K562 (cell line): ENCODE measurements at regions not wholly inside any gene's neighbourhood (a gene's known extent, or its start where the extent isn't known, plus 50 kb on each side); places are given as distances from the start of the nearest gene placed in this dataset.
A peak's percentile ranks its signal among the peaks of the same experiment; 100 is the strongest.

Experiments
- ATAC-seq: fragments of 200-7000 bp; cut with Tn5 transposase; 3 replicates; pipeline ENCODE4 v1.9.1; 2020; ENCODE audit warnings: moderate library complexity
- BruUV-seq: library from RNA; stranded (reverse); fragments of 400-500 nt; replicated peaks from 2 replicates; lab custom pipeline; 2021; lab: Mats Ljungman, UMichigan
- CTCF ChIA-PET: fragments of 300-600 bp; formaldehyde crosslinking; extraction: SDS; loops from one replicate; lab custom pipeline; 2021; ENCODE audit warnings: low intra/inter-chr PET ratio; lab: Yijun Ruan, JAX
- POLR2A ChIA-PET: fragments of 300-600, 350-650 bp; sonication (Branson Sonifier 250); formaldehyde crosslinking; extraction: SDS; loops from one replicate; lab custom pipeline; 2021; ENCODE audit warnings: antibody characterized with exemption, inconsistent platforms; lab: Yijun Ruan, JAX
- DNase-seq, 4 experiments: peaks; one replicate each; pipeline versions ENCODE4 v3.0.0 to v3.0.0-alpha.2; 2011 to 2018; ENCODE audit warnings: low spot score in 3 of 4, mixed read lengths in 3 of 4; ENCODE audit errors: extremely low read depth in 1 of 4
- FAIRE-seq: peaks from 2 replicates; lab custom pipeline; 2011; peaks lifted over from hg19 to GRCh38; lab: Jason Lieb, UNC
- H2AFZ ChIP-seq: 2 replicates; pipeline ENCODE4 v1.6.0; 2011; ENCODE audit warnings: low read depth, low read length, control low read depth, inconsistent platforms
- H3K27ac ChIP-seq: fragments of 200-600 bp; 3 replicates; pipeline ENCODE4 v1.8.0; 2011; ENCODE audit warnings: low read depth, mild to moderate bottlenecking, control low read depth, inconsistent platforms, low read length, moderate library complexity, mixed read lengths; ENCODE audit errors: extremely low read depth
- H3K27me3 ChIP-seq, 2 experiments: fragments of 300-600 bp in 1 of 2; 2 replicates in 1 of 2; 3 replicates in 1 of 2; pipeline versions ENCODE4 v1.6.0 to v1.8.0; 2011; ENCODE audit warnings: inconsistent platforms in 2 of 2, low read length in 2 of 2, mild to moderate bottlenecking in 1 of 2, mixed read lengths in 1 of 2, moderate library complexity in 1 of 2; ENCODE audit not compliant: control insufficient read depth in 2 of 2, insufficient read depth in 2 of 2
- H3K36me3 ChIP-seq: fragments of 300-600 bp; 3 replicates; pipeline ENCODE4 v1.8.0; 2011; ENCODE audit warnings: mild to moderate bottlenecking, low read length, inconsistent platforms; ENCODE audit not compliant: control insufficient read depth, insufficient read depth
- H3K4me1 ChIP-seq, 2 experiments: fragments of 200-600 bp in 1 of 2; replicated peaks in 1 of 2; 2 replicates in 1 of 2; 3 replicates in 1 of 2; pipeline versions ENCODE4 v1.5.1 to v1.8.0; 2011; ENCODE audit warnings: inconsistent platforms in 2 of 2, low read length in 2 of 2, mild to moderate bottlenecking in 1 of 2, mixed read lengths in 1 of 2, moderate library complexity in 1 of 2; ENCODE audit not compliant: control insufficient read depth in 2 of 2, insufficient read depth in 2 of 2
- H3K4me2 ChIP-seq: 2 replicates; pipeline ENCODE4 v1.6.1; 2011; ENCODE audit warnings: low read length, control low read depth, inconsistent platforms, mixed read lengths; ENCODE audit not compliant: insufficient read depth
- H3K4me3 ChIP-seq: fragments of 200-600 bp; sonication (generic), shearing (Covaris generic); 2 replicates; pipeline ENCODE4 v1.5.1; 2016; ENCODE audit warnings: control low read depth, inconsistent platforms
- H3K79me2 ChIP-seq: fragments of 200-600 bp; 3 replicates; pipeline ENCODE4 v1.8.0; 2011; ENCODE audit warnings: low read length, inconsistent platforms; ENCODE audit not compliant: control insufficient read depth, insufficient read depth
- H3K9ac ChIP-seq, 2 experiments: 2 replicates each; pipeline versions ENCODE4 v1.6.0 to v1.6.1; 2011; ENCODE audit warnings: low read depth in 2 of 2, low read length in 2 of 2, control low read depth in 1 of 2, inconsistent platforms in 1 of 2, mild to moderate bottlenecking in 1 of 2, mixed read lengths in 1 of 2; ENCODE audit not compliant: insufficient read depth in 1 of 2
- H3K9me1 ChIP-seq: one replicate; pipeline ENCODE4 v1.6.0; 2011; ENCODE audit warnings: inconsistent platforms, mild to moderate bottlenecking, low read length, moderate library complexity; ENCODE audit not compliant: control insufficient read depth, insufficient read depth
- H3K9me3 ChIP-seq: replicated peaks from 2 replicates; pipeline ENCODE4 v1.5.1; 2011; ENCODE audit warnings: low read depth, low read length, inconsistent platforms; ENCODE audit not compliant: control insufficient read depth, insufficient read depth
- H4K20me1 ChIP-seq: replicated peaks from 2 replicates; pipeline ENCODE4 v1.6.1; 2011; ENCODE audit warnings: low read length, inconsistent platforms, mixed read lengths; ENCODE audit not compliant: control insufficient read depth, insufficient read depth
- BCOR ChIP-seq: fragments of 450-650 bp; IDR thresholded peaks from 2 replicates; pipeline ENCODE4 v1.6.1; 2016
- C11orf30 ChIP-seq: fragments of 450-650 bp; IDR thresholded peaks from 2 replicates; pipeline ENCODE4 v1.6.1; 2016; ENCODE audit warnings: low read depth, mild to moderate bottlenecking
- CBFB ChIP-seq: sonication (generic); formaldehyde crosslinking; IDR thresholded peaks from 2 replicates; pipeline ENCODE4 v1.4.0; 2020; ENCODE audit warnings: mild to moderate bottlenecking, missing genetic modification reagents
- CEBPB ChIP-seq: fragments of 450-650 bp; IDR thresholded peaks from 2 replicates; pipeline ENCODE4 v1.6.1; 2016; ENCODE audit warnings: missing genetic modification characterization, missing compliant biosample characterization
- DMBX1 ChIP-seq: fragments of 250-450 bp; sonication (Bioruptor Pico); IDR thresholded peaks from 2 replicates; pipeline ENCODE4 v1.8.0; 2022; ENCODE audit warnings: inconsistent platforms, mild to moderate bottlenecking, moderate library complexity, borderline replicate concordance
- ELF4 ChIP-seq: fragments of 450-650 bp; formaldehyde crosslinking; IDR thresholded peaks from 2 replicates; pipeline ENCODE4 v1.4.0; 2022; ENCODE audit warnings: missing genetic modification characterization
- GMEB1 ChIP-seq: fragments of 250-450 bp; sonication (Bioruptor Pico); IDR thresholded peaks from 2 replicates; pipeline ENCODE4 v1.4.0; 2020; ENCODE audit warnings: mild to moderate bottlenecking
- KLF16 ChIP-seq: IDR thresholded peaks from 2 replicates; pipeline ENCODE4 v1.6.1; 2016; ENCODE audit warnings: antibody characterized with exemption
- MAFG ChIP-seq: fragments of 450-650 bp; conservative IDR thresholded peaks from 2 replicates; pipeline ENCODE4 v1.6.1; 2016; ENCODE audit warnings: missing genetic modification characterization, missing compliant biosample characterization
- POU5F1 ChIP-seq: fragments of 150-350 bp; IDR thresholded peaks from 2 replicates; pipeline ENCODE4 v1.6.1; 2014; ENCODE audit warnings: borderline replicate concordance, low read length, low read depth, mild to moderate bottlenecking; ENCODE audit not compliant: partially characterized antibody
- PRPF4 ChIP-seq: fragments of 200-400 bp; formaldehyde crosslinking; IDR thresholded peaks from one replicate; pipeline ENCODE4 v1.6.1; 2017; ENCODE audit warnings: low read length, low read depth, mild to moderate bottlenecking; ENCODE audit not compliant: insufficient read depth, poor library complexity, severe bottlenecking
- RREB1 ChIP-seq: fragments of 250-450 bp; sonication (Bioruptor Pico); IDR thresholded peaks from 2 replicates; pipeline ENCODE4 v1.4.0; 2020
- TRIM28 ChIP-seq: fragments of 450-650 bp; IDR thresholded peaks from 2 replicates; pipeline ENCODE4 v1.6.1; 2017
- ZBTB9 ChIP-seq: fragments of 450-650 bp; formaldehyde crosslinking; IDR thresholded peaks from 2 replicates; pipeline ENCODE4 v1.4.0; 2020; ENCODE audit warnings: mild to moderate bottlenecking, moderate library complexity
- ZNF316 ChIP-seq: fragments of 450-650 bp; IDR thresholded peaks from 2 replicates; pipeline ENCODE4 v1.6.1; 2016
- WGBS: fragments of 100-300 bp; shearing (Covaris generic); methylation state at CpG from one replicate; pipeline ENCODE4 v1.1.6; 2016; ENCODE audit warnings: low coverage, mixed read lengths; ENCODE audit not compliant: insufficient coverage; ENCODE audit errors: missing lambda C conversion rate; 5-methylcytosine and 5-hydroxymethylcytosine counted together
- in situ Hi-C: fragments of 300-500 bp; cut with MboI; formaldehyde crosslinking; loops from 4 replicates; pipeline ENCODE4 v1.15.0; 2018; ENCODE audit warnings: inconsistent platforms, mixed read lengths
- intact Hi-C: fragments of 100-400 bp; cut with micrococcal nuclease; formaldehyde crosslinking; loops from 2 replicates; pipeline ENCODE4 v1.14.2; 2022

GRCh38 chr10:44051584-44052385 is 333.1 kb downstream of the CXCL12 start:
- no peak for DNase-seq
- no peak for ATAC-seq
- no peaks in the 10 kb centered on the region for H3K36me3 ChIP-seq
- no peaks in the 10 kb centered on the region for H3K9me1 ChIP-seq
- ChIA-PET CTCF (no interaction called here), POLR2A (interaction anchor here (0.6 kb wide), 1 partner anchor 20 kb away, joined by 3 read pairs; no protein-coding TSS in a partner anchor)
- H3K79me2 ChIP-seq: no peaks in the 10 kb centered on the region
- H3K9me3 ChIP-seq: no peaks in the 10 kb centered on the region
- no peak overlapping the region for H2AFZ ChIP-seq
- no peak overlapping the region for H3K4me2 ChIP-seq
- no peak overlapping the region for H3K4me3 ChIP-seq
- intact Hi-C loops (no loop called here), in situ Hi-C loops (no loop called here)
- 3% methylated on average over 10 of the region's 10 CpGs for WGBS
- H3K27ac ChIP-seq: no peak overlapping the region
- no peak for FAIRE-seq
- no peaks in the 10 kb centered on the region for H4K20me1 ChIP-seq
- H3K9ac ChIP-seq: no peak overlapping the region
- peaks cover 4 to 15% of the 10 kb centered on the region in 2 experiments; a peak in 4 of 5 replicates for H3K27me3 ChIP-seq
- no TSS peak for BruUV-seq
- no peaks in the 10 kb centered on the region for H3K4me1 ChIP-seq
- TF ChIP-seq ZNF316 (peak; percentile 54), ZBTB9 (CRISPR knock-in tag) (no peak), POU5F1 (no peak), RREB1 (CRISPR knock-in tag) (no peak), PRPF4 (no peak), MAFG (tag) (0 out of 2 replicates have a peak, but pooled peaks have one; percentile 25), C11orf30 (peak; percentile 17; the same call in 1 of the 2 replicates), DMBX1 (CRISPR knock-in tag) (no peak), ELF4 (CRISPR knock-in tag) (no peak), GMEB1 (no peak), CBFB (CRISPR knock-in tag) (no peak), BCOR (no peak), CEBPB (tag) (no peak), TRIM28 (no peak), KLF16 (no peak)
